Cardiac fibroblast (primary cell): ENCODE measurements at regions not wholly inside any gene's neighbourhood (a gene's known extent, or its start where the extent isn't known, plus 50 kb on each side); places are given as distances from the start of the nearest gene placed in this dataset.

Experiments
- DNase-seq, 2 donors: peaks; one replicate each; pipeline versions ENCODE4 v3.0.0 to v3.0.0-alpha.2; 2010; ENCODE audit warnings: low read depth in 2 of 2
- H3K4me3 ChIP-seq, 2 donors: replicated peaks in 1 of 2; 1 replicate in 1 of 2; 2 replicates in 1 of 2; pipeline ENCODE4 v1.5.1; 2011; ENCODE audit warnings: low read depth in 2 of 2, low read length in 2 of 2, mild to moderate bottlenecking in 2 of 2, moderate library complexity in 1 of 2
- CTCF ChIP-seq: IDR thresholded peaks from one replicate; pipeline ENCODE4 v1.5.1; 2011; ENCODE audit warnings: low read depth, mild to moderate bottlenecking, low read length, inconsistent platforms

GRCh38 chr5:3662344-3662743, 66.7 kb downstream of the IRX1 start:
- H3K4me3 ChIP-seq: no peak overlapping the region
- no peak for TF ChIP-seq CTCF
- no peak for DNase-seq

- H3K4me3 ChIP-seq: no peak overlapping the region
- TF ChIP-seq CTCF: no peak
- DNase-seq: no peak
Measured at GRCh38 chr5:3671337-3671736, 75.7 kb downstream of the IRX1 start.

GRCh38 chr5:3678801-3679200, 83.2 kb downstream of the IRX1 start:
- DNase-seq: no peak
- no peak overlapping the region for H3K4me3 ChIP-seq
- TF ChIP-seq CTCF: no peak

- H3K4me3 ChIP-seq: no peak overlapping the region
- no peak for TF ChIP-seq CTCF
- no peak for DNase-seq
Measured at GRCh38 chr5:3680821-3681220, 85.2 kb downstream of the IRX1 start.

GRCh38 chr5:3684118-3684517, 88.5 kb downstream of the IRX1 start:
- no peak overlapping the region for H3K4me3 ChIP-seq
- DNase-seq: no peak
- no peak for TF ChIP-seq CTCF

- TF ChIP-seq CTCF: no peak
- DNase-seq: no peak
- no peak overlapping the region for H3K4me3 ChIP-seq
Measured at GRCh38 chr5:3684771-3685354, 89.2 kb downstream of the IRX1 start.

GRCh38 chr5:3694819-3695218, 99.2 kb downstream of the IRX1 start:
- H3K4me3 ChIP-seq: no peak overlapping the region
- no peak for TF ChIP-seq CTCF
- DNase-seq: no peak
